MM.1S (cell line): ENCODE measurements at regions not wholly inside any gene's neighbourhood (a gene's known extent, or its start where the extent isn't known, plus 50 kb on each side); places are given as distances from the start of the nearest gene placed in this dataset.

Source experiments
- EZH2 ChIP-seq: fragments of 300-600 bp; sonication (generic); optimal IDR thresholded peaks from 2 replicates; pipeline ENCODE3; 2017; ENCODE audit warnings: low read depth, mild to moderate bottlenecking, antibody characterized with exemption, low read length, mixed read lengths
- TF ChIP-seq, protein P1 (sequence below): fragments of 300-600 bp; sonication (generic); IDR thresholded peaks from 2 replicates; pipeline ENCODE4 v1.5.1; 2016; ENCODE audit warnings: antibody characterized with exemption, low read length, mixed read lengths

DNA sequence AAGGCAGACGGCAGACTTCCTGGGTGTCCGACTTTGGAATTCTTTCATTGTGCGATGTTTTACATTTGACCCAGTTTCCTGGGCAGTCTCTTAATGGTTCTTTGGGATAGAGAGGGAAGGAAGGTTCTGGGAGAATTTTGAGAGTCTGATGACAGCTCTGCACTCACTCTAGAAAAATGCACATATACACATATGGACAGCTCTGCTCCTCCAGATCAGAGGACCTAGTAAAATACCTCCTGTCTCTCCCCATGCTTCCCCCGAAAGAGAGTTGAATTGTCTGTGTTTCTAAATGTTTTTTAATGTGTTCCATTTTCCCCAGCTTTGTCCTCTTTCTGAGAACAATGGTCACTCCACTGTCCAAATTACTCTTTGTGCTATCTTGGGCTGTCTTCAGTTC, 102.0 kb upstream of the CXCR4 start:
- TF ChIP-seq, protein P1, sequence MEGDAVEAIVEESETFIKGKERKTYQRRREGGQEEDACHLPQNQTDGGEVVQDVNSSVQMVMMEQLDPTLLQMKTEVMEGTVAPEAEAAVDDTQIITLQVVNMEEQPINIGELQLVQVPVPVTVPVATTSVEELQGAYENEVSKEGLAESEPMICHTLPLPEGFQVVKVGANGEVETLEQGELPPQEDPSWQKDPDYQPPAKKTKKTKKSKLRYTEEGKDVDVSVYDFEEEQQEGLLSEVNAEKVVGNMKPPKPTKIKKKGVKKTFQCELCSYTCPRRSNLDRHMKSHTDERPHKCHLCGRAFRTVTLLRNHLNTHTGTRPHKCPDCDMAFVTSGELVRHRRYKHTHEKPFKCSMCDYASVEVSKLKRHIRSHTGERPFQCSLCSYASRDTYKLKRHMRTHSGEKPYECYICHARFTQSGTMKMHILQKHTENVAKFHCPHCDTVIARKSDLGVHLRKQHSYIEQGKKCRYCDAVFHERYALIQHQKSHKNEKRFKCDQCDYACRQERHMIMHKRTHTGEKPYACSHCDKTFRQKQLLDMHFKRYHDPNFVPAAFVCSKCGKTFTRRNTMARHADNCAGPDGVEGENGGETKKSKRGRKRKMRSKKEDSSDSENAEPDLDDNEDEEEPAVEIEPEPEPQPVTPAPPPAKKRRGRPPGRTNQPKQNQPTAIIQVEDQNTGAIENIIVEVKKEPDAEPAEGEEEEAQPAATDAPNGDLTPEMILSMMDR: no peak
- no peak for TF ChIP-seq EZH2
